Lower leg skin (tissue), 3 donors: ENCODE measurements at regions not wholly inside any gene's neighbourhood (a gene's known extent, or its start where the extent isn't known, plus 50 kb on each side); places are given as distances from the start of the nearest gene placed in this dataset.

ENCODE experiments used
- CTCF ChIP-seq, 3 donors: fragments of 450-650 bp; IDR thresholded peaks; one replicate each; pipeline ENCODE4 v1.5.1; 2016; ENCODE audit warnings: antibody characterized with exemption in 3 of 3, mild to moderate bottlenecking in 3 of 3, moderate library complexity in 2 of 3
- POLR2A ChIP-seq, 2 donors: fragments of 450-650 bp; IDR thresholded peaks; one replicate each; pipeline ENCODE4 v1.6.1; 2016 to 2017; ENCODE audit warnings: antibody characterized with exemption in 2 of 2, mild to moderate bottlenecking in 1 of 2, moderate library complexity in 1 of 2

DNA sequence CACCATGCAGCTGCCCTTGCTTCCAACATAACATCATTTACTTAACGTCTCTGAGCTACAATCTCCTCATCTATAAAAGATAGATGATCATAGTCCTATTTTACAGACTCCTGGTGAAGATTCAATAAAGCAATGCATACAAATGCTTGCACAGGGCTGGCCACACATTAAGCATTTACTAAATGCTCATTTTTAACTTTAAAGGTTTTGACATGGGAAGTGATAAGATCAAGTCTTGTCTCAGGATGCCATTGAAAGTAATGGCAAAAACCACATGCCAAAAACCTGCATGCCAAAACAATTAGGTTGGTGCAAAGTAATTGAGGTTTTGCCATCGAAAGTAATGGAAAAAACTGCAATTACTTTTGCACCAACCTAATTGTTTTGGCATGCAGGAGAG is 181.2 kb upstream of the ADRA1B start:
- no peak for TF ChIP-seq CTCF (IDR thresholded peaks at IDR 0.05)
- TF ChIP-seq POLR2A (IDR thresholded peaks at IDR 0.05) = no peak
